ENCODE measurements at regions not wholly inside any gene's neighbourhood (a gene's known extent, or its start where the extent isn't known, plus 50 kb on each side); places are given as distances from the start of the nearest gene placed in this dataset.

GRCh38 chr14:45976001-45976400 lies 675.6 kb downstream of the RPL10L start:
- Histone ChIP-seq H3K27me3 (ENCODE audit: control insufficient read depth, insufficient read depth, low read length) (no peaks in the 10 kb centered on the region), H3K36me3 (ENCODE audit: control insufficient read depth, insufficient read depth, low read length) (no peaks in the 10 kb centered on the region), H3K4me3 (ENCODE audit: low read depth, low read length) (no peak overlapping the region)
- DNase-seq (ENCODE audit: low read depth): no peak
- TF ChIP-seq CTCF (IDR thresholded peaks at IDR 0.05; ENCODE audit: insufficient read depth, low read length, poor library complexity, severe bottlenecking): no peak

- Histone ChIP-seq H3K36me3 (ENCODE audit: control insufficient read depth, insufficient read depth, low read length) (no peaks in the 10 kb centered on the region), H3K27me3 (ENCODE audit: control insufficient read depth, insufficient read depth, low read length) (no peaks in the 10 kb centered on the region), H3K4me3 (ENCODE audit: low read depth, low read length) (no peak overlapping the region)
- no peak for DNase-seq (ENCODE audit: low read depth)
- no peak for TF ChIP-seq CTCF (IDR thresholded peaks at IDR 0.05; ENCODE audit: insufficient read depth, low read length, poor library complexity, severe bottlenecking)
These were observed 679.2 kb downstream of the RPL10L start for GRCh38 chr14:45972416-45972815.

DNA sequence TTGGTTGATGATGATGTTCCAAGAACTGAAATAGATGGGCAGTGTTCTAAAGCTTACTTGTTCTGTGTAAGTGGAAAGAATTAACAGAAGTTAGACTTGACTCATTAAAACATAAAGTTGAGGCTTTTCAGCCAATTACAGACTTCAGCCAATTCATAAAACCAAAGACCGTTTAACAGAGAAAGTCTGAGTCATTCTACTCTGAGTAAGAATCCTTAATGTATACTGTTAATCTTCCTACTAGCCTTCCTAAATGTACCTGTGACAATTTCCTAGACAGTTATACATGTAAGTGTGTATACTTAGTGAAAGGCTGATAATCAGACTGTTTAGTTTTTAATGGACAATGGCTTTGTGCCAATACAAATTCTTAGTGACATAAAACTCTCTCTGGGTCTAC lies 681.0 kb downstream of the RPL10L start:
- DNase-seq (ENCODE audit: low read depth): no peak
- Histone ChIP-seq H3K36me3 (ENCODE audit: control insufficient read depth, insufficient read depth, low read length) (no peaks in the 10 kb centered on the region), H3K27me3 (ENCODE audit: control insufficient read depth, insufficient read depth, low read length) (no peaks in the 10 kb centered on the region), H3K4me3 (ENCODE audit: low read depth, low read length) (no peak overlapping the region)
- no peak for TF ChIP-seq CTCF (IDR thresholded peaks at IDR 0.05; ENCODE audit: insufficient read depth, low read length, poor library complexity, severe bottlenecking)

DNA sequence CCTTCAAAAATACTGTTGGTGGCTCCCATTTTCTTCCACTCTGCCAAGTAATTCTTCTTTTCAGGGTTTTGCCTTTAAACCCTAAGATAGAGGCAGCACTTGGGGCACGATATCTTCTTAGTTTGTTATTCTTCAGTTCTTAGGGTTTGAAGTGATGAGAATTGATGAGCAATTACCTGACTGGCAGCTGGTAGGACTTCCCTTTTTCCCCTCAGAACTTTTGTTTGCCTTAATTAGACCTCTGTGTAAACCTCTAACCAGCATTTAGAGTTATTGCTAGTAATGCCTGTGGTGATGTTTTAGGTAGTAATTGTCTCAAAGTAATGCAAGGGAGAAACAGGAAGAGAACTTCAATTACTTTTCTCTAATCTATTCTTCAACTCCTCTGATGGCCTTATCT lies 683.5 kb downstream of the RPL10L start:
- H3K36me3 ChIP-seq (ENCODE audit: control insufficient read depth, insufficient read depth, low read length): no peaks in the 10 kb centered on the region
- no peak for DNase-seq (ENCODE audit: low read depth)
- no peak overlapping the region for H3K4me3 ChIP-seq (ENCODE audit: low read depth, low read length)
- H3K27me3 ChIP-seq (ENCODE audit: control insufficient read depth, insufficient read depth, low read length): no peaks in the 10 kb centered on the region
- no peak for TF ChIP-seq CTCF (IDR thresholded peaks at IDR 0.05; ENCODE audit: insufficient read depth, low read length, poor library complexity, severe bottlenecking)

DNA sequence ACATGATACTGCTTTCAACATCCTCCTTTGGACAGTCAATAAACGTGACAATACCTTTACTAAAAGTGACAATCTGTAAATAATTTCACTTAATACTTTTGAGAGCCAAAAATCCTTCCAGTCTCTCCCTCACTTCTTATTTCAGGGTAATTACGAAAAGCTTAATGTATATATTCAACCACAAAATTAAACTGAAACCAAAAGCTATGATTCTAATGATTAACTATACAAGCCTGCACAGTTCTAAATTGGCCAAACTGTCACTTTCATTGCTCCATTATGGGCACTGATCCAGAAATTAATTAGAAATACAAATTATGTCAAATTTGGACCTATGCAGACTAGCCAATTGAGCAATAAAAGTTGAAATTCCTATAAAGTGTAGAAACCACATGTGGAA lies 696.5 kb upstream of the MIS18BP1 start:
- no peaks in the 10 kb centered on the region for H3K27me3 ChIP-seq (ENCODE audit: control insufficient read depth, insufficient read depth, low read length)
- DNase-seq (ENCODE audit: low read depth): no peak
- H3K4me3 ChIP-seq (ENCODE audit: low read depth, low read length): no peak overlapping the region
- H3K36me3 ChIP-seq (ENCODE audit: control insufficient read depth, insufficient read depth, low read length): no peaks in the 10 kb centered on the region
- TF ChIP-seq CTCF (IDR thresholded peaks at IDR 0.05; ENCODE audit: insufficient read depth, low read length, poor library complexity, severe bottlenecking): no peak

DNA sequence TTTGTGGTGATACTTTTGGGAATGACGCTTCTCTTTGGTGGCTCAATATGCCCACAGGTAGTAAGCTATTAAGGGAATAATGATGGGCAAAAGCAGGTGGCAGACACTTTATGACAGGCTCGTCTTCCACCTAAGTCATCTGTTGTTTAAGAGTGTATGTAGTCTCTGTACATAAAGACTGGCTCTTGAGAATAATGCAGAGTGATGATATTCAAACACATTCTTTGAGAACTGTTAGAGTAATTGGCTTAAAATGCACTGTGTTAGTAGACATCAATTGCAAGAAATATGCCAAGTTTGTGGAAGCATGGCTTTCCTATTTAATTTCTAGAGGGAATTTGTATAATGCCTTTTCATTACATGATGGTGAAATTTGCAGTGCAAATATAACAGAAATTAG lies 694.8 kb upstream of the MIS18BP1 start:
- no peak for TF ChIP-seq CTCF (IDR thresholded peaks at IDR 0.05; ENCODE audit: insufficient read depth, low read length, poor library complexity, severe bottlenecking)
- no peaks in the 10 kb centered on the region for H3K36me3 ChIP-seq (ENCODE audit: control insufficient read depth, insufficient read depth, low read length)
- no peak for DNase-seq (ENCODE audit: low read depth)

More for the DNA sequence above, 694.8 kb upstream of the MIS18BP1 start:
- Histone ChIP-seq H3K27me3 (ENCODE audit: control insufficient read depth, insufficient read depth, low read length) (no peaks in the 10 kb centered on the region), H3K4me3 (ENCODE audit: low read depth, low read length) (no peak overlapping the region)

Measured in kidney epithelial cell (primary cell).